LNCAP (cell line): ENCODE measurements at regions not wholly inside any gene's neighbourhood (a gene's known extent, or its start where the extent isn't known, plus 50 kb on each side); places are given as distances from the start of the nearest gene placed in this dataset.

Source experiments
- TF ChIP-seq, protein P1 (sequence below): fragments of 450-650 bp; IDR thresholded peaks from 2 replicates; pipeline ENCODE4 v1.5.1; 2017; ENCODE audit warnings: mild to moderate bottlenecking

DNA sequence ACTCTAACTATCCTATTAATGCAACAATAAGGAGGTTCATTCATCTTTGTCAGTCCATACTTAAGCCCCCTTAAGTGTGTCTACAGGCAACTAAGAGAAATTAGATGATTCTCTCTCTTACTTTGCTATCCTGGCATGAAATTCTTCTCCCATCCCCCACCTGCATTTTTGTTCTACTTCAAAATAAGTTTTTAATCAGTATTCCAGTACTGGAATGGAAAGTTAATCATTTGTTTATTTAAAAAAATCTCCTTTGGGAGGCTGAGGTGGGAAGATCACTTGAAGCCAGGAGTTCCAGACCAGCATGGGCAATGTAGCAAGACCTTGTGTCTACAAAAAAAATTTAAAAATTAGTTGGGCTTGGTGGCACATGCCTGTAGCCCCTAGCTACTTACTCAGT lies 222.1 kb downstream of the MZT1 start:
- TF ChIP-seq, protein P1, sequence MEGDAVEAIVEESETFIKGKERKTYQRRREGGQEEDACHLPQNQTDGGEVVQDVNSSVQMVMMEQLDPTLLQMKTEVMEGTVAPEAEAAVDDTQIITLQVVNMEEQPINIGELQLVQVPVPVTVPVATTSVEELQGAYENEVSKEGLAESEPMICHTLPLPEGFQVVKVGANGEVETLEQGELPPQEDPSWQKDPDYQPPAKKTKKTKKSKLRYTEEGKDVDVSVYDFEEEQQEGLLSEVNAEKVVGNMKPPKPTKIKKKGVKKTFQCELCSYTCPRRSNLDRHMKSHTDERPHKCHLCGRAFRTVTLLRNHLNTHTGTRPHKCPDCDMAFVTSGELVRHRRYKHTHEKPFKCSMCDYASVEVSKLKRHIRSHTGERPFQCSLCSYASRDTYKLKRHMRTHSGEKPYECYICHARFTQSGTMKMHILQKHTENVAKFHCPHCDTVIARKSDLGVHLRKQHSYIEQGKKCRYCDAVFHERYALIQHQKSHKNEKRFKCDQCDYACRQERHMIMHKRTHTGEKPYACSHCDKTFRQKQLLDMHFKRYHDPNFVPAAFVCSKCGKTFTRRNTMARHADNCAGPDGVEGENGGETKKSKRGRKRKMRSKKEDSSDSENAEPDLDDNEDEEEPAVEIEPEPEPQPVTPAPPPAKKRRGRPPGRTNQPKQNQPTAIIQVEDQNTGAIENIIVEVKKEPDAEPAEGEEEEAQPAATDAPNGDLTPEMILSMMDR = no peak

DNA sequence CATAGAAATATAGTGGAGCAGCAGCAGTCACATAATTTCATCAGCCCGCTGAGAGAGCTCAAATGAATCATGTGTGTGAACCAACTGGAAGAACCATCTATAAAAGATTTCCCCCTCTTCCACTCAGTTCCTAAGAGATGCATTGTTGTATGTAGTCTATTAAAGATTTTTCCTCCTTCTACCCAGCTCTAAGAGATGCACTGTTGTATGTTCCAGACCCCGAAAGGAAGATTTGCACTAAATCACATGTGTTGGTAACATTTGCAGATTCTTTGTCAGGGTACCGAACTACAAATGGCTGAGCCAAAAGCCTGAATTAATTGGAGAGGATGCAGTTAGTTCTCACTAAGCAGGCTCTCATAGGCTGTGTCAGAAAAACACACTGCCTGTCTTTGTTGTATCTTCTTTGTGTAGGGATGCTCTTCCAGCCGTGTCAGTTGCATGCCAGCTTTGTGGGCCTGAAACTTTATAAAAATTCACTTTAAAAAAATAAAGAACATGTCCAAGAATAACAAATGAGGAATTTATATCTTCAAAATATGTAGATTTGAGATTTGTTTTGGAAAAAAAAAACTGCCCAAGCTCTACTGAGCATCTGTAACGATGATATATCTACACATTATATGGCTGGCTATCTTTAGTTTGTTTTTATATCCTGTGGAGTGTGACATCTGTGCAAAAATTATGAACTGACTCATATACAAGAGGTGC lies 223.1 kb downstream of the MZT1 start:
- TF ChIP-seq, protein P1 = no peak

DNA sequence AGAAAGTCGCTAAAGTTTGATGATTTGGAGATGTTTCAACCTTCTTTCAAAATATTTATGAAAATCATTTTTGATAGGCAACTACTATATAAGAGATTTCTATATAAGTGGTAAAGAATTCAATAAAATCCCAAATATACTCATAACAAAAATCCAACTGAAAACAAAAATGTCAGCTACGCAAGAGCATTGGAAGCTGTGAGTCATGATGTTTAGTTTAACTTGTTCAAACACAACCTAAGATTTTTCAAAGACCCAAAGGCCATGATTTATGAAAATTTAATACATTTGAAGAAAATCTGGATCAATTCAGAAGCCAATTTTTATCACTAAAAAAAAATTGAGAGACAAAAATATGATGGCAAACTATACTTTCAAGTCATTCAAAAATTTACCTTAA lies 226.6 kb downstream of the MZT1 start:
- TF ChIP-seq, protein P1 = no peak

DNA sequence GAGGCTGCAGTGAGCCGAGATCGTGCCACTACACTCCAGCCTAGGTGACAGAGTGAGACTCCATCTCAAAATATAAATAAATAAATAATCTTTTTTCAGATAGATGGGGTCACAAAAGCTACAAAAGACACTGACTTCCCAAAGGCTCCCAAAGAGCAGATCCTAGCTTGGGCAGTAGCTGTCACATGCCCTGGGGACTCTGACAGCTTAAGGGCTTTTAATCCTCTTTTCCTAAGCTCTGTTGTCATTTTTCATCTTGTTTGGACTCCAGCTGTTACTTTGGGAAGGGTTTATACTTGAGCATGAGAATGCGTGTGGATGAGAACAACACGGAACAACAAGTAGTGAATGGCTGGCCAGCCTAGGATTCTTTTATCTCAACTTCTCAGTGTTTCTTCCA lies 231.7 kb downstream of the MZT1 start:
- TF ChIP-seq, protein P1 = no peak

DNA sequence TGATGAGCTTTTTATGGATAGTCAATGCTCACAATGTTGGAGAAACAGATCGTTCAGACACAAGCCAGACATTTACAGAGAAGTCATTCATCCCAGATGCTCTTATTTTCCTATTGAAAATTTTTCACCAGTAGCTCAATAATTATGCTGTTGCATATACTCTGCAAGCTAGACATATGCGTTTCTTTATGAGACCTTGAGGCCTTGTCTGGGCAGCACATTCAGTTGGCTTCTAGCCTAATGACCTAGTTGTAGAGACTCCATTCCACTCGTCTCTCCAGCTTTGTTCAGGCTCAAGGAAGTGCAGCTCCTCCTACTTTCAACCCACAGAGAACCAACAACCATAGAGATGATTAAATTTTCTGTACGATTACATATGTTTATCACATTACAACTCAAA lies 237.7 kb downstream of the MZT1 start:
- TF ChIP-seq, protein P1 = no peak

DNA sequence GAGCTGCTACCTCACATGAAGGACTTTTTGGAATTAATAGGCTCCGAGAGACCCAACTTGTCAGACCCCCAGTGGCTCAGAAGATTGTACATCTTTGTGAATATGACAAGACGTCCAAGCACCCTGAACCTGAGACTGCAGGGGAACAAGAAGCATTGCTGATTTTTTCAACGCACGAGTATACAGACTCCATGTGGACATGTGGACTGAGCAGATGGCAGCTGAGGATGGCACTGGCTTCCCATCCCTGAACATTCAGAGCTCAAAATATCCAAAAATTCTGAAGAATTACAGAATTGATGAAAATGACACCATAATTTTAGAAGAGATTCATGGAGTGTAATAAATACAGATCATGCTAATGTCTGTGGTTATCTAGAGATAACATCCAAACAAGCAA lies 254.1 kb downstream of the MZT1 start:
- TF ChIP-seq, protein P1 = no peak

DNA sequence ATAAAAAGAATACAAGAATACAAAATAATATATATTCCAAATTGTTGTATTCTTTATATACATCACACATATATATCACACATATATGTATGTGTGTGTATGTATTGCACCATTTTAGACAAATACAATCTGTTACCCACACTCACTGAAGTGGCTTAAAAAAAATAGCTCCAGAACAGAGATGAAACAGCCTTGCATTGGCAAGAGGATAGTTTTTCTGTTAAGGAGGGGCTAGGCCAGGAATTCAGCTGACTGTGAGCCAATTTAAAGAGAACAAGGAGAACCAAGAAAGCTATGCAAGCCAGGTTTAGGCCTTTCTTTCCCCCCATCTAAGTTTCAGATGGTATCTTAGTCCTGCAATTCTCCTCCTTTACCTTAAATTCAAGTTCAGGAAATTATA lies 257.5 kb downstream of the MZT1 start:
- TF ChIP-seq, protein P1 = no peak

DNA sequence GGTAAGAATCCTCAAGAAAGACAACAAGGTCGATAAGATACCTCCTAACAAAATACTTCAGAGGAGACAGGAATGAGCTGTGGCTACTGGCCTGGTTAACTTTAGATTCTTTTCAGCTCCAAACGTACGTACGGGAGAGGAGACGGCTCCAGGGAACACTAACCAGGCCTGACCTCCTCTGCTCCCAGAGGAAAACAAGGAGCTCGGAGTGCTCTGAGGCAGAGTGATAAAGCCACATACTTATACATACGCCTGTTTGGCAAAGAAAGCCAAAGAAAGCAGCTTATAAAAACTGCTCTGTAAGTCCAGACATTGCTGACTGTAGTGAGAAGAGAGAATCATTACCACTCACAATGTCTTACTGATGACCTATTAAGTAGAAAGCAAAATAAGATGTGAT lies 263.9 kb downstream of the MZT1 start:
- TF ChIP-seq, protein P1 = no peak
